AG09309 (cell line): ENCODE measurements at regions not wholly inside any gene's neighbourhood (a gene's known extent, or its start where the extent isn't known, plus 50 kb on each side); places are given as distances from the start of the nearest gene placed in this dataset.

Experiments
- DNase-seq: peaks from one replicate; pipeline ENCODE4 v3.0.0-alpha.2; 2010; ENCODE audit warnings: low read depth
- H3K4me3 ChIP-seq: 2 replicates; pipeline ENCODE4 v1.5.1; 2011; ENCODE audit warnings: mild to moderate bottlenecking, low read depth, low read length, moderate library complexity; ENCODE audit not compliant: control insufficient read depth
- TF ChIP-seq, protein P1 (sequence below): IDR thresholded peaks from 2 replicates; pipeline ENCODE4 v1.5.1; 2011; ENCODE audit warnings: mild to moderate bottlenecking, low read depth, low read length, inconsistent platforms; ENCODE audit not compliant: insufficient read depth, control insufficient read depth; ENCODE audit errors: missing control alignments

DNA sequence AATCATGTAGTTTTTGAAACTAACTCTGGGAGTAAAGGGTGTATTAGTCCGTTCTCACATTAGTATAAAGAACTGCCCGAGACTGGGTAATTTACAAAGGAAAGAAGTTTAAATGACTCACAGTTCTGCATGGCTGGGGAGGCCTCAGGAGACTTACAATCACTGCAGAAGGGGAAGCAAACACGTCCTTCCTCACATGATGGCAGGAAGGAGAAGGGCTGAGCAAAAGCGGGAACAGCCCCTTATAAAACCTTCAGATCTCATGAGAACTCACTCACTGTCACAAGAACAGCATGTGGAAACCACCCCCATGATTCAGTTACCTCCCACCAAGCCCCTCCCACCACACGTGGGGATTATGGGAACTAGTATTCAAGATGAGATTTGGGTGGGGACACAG, 256.5 kb upstream of the TNRC6C start:
- H3K4me3 ChIP-seq = no peak overlapping the region
- TF ChIP-seq, protein P1, sequence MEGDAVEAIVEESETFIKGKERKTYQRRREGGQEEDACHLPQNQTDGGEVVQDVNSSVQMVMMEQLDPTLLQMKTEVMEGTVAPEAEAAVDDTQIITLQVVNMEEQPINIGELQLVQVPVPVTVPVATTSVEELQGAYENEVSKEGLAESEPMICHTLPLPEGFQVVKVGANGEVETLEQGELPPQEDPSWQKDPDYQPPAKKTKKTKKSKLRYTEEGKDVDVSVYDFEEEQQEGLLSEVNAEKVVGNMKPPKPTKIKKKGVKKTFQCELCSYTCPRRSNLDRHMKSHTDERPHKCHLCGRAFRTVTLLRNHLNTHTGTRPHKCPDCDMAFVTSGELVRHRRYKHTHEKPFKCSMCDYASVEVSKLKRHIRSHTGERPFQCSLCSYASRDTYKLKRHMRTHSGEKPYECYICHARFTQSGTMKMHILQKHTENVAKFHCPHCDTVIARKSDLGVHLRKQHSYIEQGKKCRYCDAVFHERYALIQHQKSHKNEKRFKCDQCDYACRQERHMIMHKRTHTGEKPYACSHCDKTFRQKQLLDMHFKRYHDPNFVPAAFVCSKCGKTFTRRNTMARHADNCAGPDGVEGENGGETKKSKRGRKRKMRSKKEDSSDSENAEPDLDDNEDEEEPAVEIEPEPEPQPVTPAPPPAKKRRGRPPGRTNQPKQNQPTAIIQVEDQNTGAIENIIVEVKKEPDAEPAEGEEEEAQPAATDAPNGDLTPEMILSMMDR = no peak
- no peak for DNase-seq

DNA sequence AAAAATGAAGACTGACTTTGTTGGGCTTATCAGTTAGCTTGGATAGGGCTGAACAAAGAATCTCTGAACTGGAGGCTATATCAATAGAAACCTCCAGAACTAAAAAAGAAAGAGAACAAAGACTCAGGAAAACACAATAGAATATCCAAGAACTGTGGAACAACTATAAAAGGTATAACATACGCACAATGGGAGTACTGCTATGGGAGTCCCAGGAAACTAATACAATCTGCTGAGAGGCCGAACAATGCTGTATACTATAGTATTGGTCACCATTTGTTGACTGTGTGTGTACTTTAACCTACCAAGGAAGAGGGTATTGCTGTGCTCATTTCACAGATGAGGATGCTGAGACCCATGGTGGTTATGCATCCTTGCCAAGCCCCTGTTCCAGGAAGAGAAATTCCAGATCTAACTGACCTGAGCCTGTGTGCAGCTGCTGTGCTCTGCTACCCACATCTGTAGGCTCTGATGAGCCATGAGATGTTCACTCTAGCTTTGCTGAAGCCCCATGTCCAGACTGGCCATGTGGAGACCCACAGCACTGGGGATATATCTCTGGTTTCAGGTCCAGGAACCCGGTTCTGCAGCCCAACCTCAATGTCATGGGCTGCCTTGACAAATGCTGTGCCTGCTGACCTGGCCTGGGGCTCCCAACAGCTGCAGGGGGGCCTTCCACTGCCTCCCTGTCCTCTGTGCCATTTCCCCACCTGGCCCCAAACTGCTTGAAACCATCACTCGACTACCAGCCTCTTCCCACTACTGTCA, 254.3 kb upstream of the TNRC6C start:
- no peak overlapping the region for H3K4me3 ChIP-seq
- TF ChIP-seq, protein P1 = no peak
- DNase-seq = no peak

- TF ChIP-seq, protein P1 = no peak
- no peak for DNase-seq
- no peak overlapping the region for H3K4me3 ChIP-seq
Measured at GRCh38 chr17:77706938-77707337, 251.6 kb upstream of the TNRC6C start.

DNA sequence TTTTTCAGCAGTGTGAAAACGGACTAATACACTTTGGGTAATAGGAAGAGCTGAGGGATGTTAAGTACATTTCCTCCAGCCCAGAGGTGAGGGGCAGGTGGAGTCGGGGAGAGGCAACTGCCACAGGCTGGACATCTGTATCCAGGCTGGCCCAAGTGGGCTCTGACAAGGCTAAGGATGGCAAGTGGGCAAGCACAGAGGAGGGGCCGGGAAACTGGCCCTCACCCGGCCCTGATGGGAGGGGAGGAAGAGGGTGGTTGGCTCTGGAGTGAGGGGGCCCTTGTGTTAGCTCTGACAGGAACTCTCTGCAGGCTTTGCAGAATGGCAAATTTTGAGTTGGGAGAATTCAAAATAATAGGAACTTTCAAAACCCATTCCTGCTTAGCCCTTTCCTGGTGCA, 251.0 kb upstream of the TNRC6C start:
- no peak overlapping the region for H3K4me3 ChIP-seq
- DNase-seq = no peak
- TF ChIP-seq, protein P1 = no peak

DNA sequence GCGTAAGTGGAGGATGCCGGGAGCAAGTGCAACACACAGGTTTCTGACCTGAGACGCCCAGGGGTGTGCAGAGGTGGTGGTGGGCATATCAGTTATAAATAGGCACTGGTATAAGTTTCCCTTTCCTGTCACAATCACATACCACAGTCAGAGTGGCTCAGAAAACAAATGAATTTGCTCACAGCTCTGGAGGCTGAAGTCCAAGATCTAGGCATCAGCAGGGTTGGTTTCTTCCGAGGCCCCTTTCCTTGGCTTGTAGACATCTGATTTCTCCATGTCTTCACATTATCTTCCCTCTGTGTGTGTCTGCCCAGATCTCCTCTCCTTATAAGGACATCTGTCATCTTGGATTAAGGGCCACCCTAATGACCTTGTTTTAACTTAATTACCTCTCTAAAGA, 250.5 kb upstream of the TNRC6C start:
- TF ChIP-seq, protein P1 = no peak
- no peak for DNase-seq

DNA sequence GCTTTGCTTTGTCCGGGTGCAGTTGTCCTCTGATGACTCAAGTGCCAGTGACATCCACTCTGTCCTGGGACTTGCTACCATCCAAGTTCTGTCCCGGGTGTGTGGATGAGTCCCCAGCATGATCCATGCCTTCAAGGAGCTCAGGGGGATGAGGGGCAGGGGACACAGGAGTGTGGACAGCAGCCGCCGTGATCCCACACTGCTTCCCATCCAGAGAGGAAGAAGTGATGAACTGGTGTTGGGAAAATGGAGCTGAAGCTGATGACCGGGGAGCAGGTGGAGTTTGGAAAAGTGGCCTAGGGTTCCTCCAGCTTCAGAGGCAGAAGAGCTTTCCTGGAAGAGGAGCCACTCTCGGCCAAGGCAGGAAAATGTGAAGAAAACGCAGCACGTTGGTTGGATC, 249.6 kb upstream of the TNRC6C start:
- DNase-seq = no peak

More for the DNA sequence above, 250.5 kb upstream of the TNRC6C start:
- no peak overlapping the region for H3K4me3 ChIP-seq

More for the DNA sequence above, 249.6 kb upstream of the TNRC6C start:
- no peak overlapping the region for H3K4me3 ChIP-seq
- TF ChIP-seq, protein P1 = no peak
